Heart left ventricle (tissue), 16 donors: ENCODE measurements at regions not wholly inside any gene's neighbourhood (a gene's known extent, or its start where the extent isn't known, plus 50 kb on each side); places are given as distances from the start of the nearest gene placed in this dataset.

ENCODE experiments used
- ATAC-seq, 4 donors: fragments of 200-7000 bp; cut with Tn5 transposase; one replicate each; pipeline ENCODE4 v1.9.1; 2020 to 2022; ENCODE audit warnings: moderate library complexity in 4 of 4, mild to moderate bottlenecking in 3 of 4, moderate number of reproducible peaks in 1 of 4
- DNase-seq, 5 donors: peaks; one replicate each; pipeline ENCODE4 v3.0.0-alpha.2; 2020
- H3K27ac ChIP-seq, 12 donors: fragments of 200-600 bp; sonication (generic) in 4 of 12; one replicate each; pipeline versions ENCODE4 v1.5.0 to v1.8.0; 2016 to 2022; ENCODE audit warnings: mild to moderate bottlenecking in 2 of 12
- H3K27me3 ChIP-seq, 9 donors: fragments of 200-600 bp; sonication (generic) in 2 of 9; one replicate each; pipeline versions ENCODE4 v1.5.1 to v1.8.0; 2016 to 2022; ENCODE audit warnings: mild to moderate bottlenecking in 3 of 9
- H3K36me3 ChIP-seq, 9 donors: fragments of 200-600 bp; sonication (generic) in 2 of 9; one replicate each; pipeline versions ENCODE4 v1.5.0 to v1.8.0; 2018 to 2022; ENCODE audit warnings: mild to moderate bottlenecking in 2 of 9
- H3K4me1 ChIP-seq, 12 donors: fragments of 200-600 bp; sonication (generic) in 4 of 12; one replicate each; pipeline versions ENCODE4 v1.5.0 to v1.8.0; 2016 to 2022; ENCODE audit warnings: mild to moderate bottlenecking in 3 of 12
- H3K4me3 ChIP-seq, 12 donors: fragments of 200-600 bp; sonication (generic) in 4 of 12; one replicate each; pipeline versions ENCODE4 v1.5.0 to v1.8.0; 2017 to 2022; ENCODE audit warnings: mild to moderate bottlenecking in 9 of 12, moderate library complexity in 4 of 12
- H3K9me3 ChIP-seq, 12 donors: fragments of 200-600 bp; sonication (generic) in 4 of 12; one replicate each; pipeline versions ENCODE4 v1.5.0 to v1.8.0; 2016 to 2022; ENCODE audit warnings: mild to moderate bottlenecking in 1 of 12
- CTCF ChIP-seq, 12 donors: fragments of 200-600 bp; sonication (generic) in 4 of 12; IDR thresholded peaks; one replicate each; pipeline versions ENCODE4 v1.5.0 to v1.8.0; 2018 to 2022; ENCODE audit warnings: antibody characterized with exemption in 12 of 12, mild to moderate bottlenecking in 5 of 12
- POLR2A ChIP-seq, 2 donors: fragments of 450-650 bp; IDR thresholded peaks; one replicate each; pipeline ENCODE4 v1.6.1; 2017; ENCODE audit warnings: antibody characterized with exemption in 2 of 2, mild to moderate bottlenecking in 2 of 2, moderate library complexity in 2 of 2
- WGBS, 4 donors: extraction: QIAGEN DNeasy Blood & Tissue Kit in 2 of 4; methylation state at CpG; one replicate each; pipeline versions ENCODE4 v1.1.5 to v1.1.7; 2013 to 2018; 5-methylcytosine and 5-hydroxymethylcytosine counted together
- intact Hi-C, 10 donors: fragments of 100-400 bp; cut with DNase I; formaldehyde crosslinking; loops; one replicate each; pipeline versions ENCODE4 v1.11.1 to v1.14.2; 2022
- donor health status: ischemic (EF 13 %, LVEDD 7.1; RV severe dilation, severe dysfunction).
- donor health status: healthy with polysubstance abuse.
- donor health status: DM: no; HTN: yes; CAD: no.
- donor health status: DM: no; HTN: no; CAD: no.
- donor health status: ischemic (EF 25% LVEDD 6.9; RV normal size, moderate dysfunction).
- donor health status: ischemic (EF 25% LVEDD 5.7; RV mildly dilated, moderate dysfunction).
- donor health status: healthy.
- donor health status: DM: yes; HTN: yes; CAD: no.
- donor health status: ischemic (EF 35%, LVEDD 5.7; RV mildly dilated, moderate dysfunction).
- donor health status: nonischemic (EF 11% LVEDD 7.7; RV severe dilation, severe dysfunction).
- donor health status: DM: yes; HTN: yes; CAD: no.
- donor health status: PGD.
- donor health status: ischemic (EF 29% LVEDD 5.4; RV normal size, mild dysfunction).
- donor health status: nonischemic (EF 23%, LVEDD 6.1; RV moderate dilation, normal function).

- Histone ChIP-seq H3K4me3 (no peak overlapping the region), H3K27ac (no peak overlapping the region), H3K9me3 (peaks cover 0 to 4% (median 0%) of the 10 kb centered on the region in 12 donors), H3K36me3 (no peaks in the 10 kb centered on the region), H3K27me3 (no peaks in the 10 kb centered on the region), H3K4me1 (no peaks in the 10 kb centered on the region)
- DNase-seq (no peak), ATAC-seq (no peak)
- 86 to 98% (median 89%) methylated on average over 1 of the region's 1 CpG for WGBS, 4 donors
- intact Hi-C loops, result no loop called here
- TF ChIP-seq POLR2A (IDR thresholded peaks at IDR 0.05), result no peak
These were observed 261.2 kb upstream of the ANKRD50 start for GRCh38 chr4:124973716-124974115.

GRCh38 chr4:124970011-124970410 lies 257.5 kb upstream of the ANKRD50 start:
- no peak for TF ChIP-seq CTCF (IDR thresholded peaks at IDR 0.05)
- no peak for TF ChIP-seq POLR2A (IDR thresholded peaks at IDR 0.05)
- H3K4me1 ChIP-seq, result no peaks in the 10 kb centered on the region
- DNase-seq (no peak), ATAC-seq (no peak)
- intact Hi-C loops, result no loop called here
- no peaks in the 10 kb centered on the region for H3K27me3 ChIP-seq
- no peaks in the 10 kb centered on the region for H3K36me3 ChIP-seq
- H3K4me3 ChIP-seq, result no peak overlapping the region
- 94 to 99% (median 96%) methylated on average over 2 of the region's 2 CpGs for WGBS, 4 donors
- H3K9me3 ChIP-seq, result peaks cover 0 to 4% (median 0%) of the 10 kb centered on the region in 12 donors
- H3K27ac ChIP-seq, result no peak overlapping the region

- H3K36me3 ChIP-seq, result no peaks in the 10 kb centered on the region
- 92 to 96% (median 94%) methylated on average over 1 of the region's 1 CpG for WGBS, 4 donors
- H3K27ac ChIP-seq, result no peak overlapping the region
- ATAC-seq (no peak), DNase-seq (no peak)
- TF ChIP-seq CTCF (IDR thresholded peaks at IDR 0.05) (no peak), POLR2A (IDR thresholded peaks at IDR 0.05) (no peak)
- intact Hi-C loops, result no loop called here
- H3K27me3 ChIP-seq, result no peaks in the 10 kb centered on the region
- peaks cover 0 to 20% (median 9%) of the 10 kb centered on the region in 12 donors for H3K9me3 ChIP-seq
- H3K4me3 ChIP-seq, result no peak overlapping the region
- no peaks in the 10 kb centered on the region for H3K4me1 ChIP-seq
These were observed 253.0 kb upstream of the ANKRD50 start for GRCh38 chr4:124965497-124965891.

GRCh38 chr4:124964852-124965496 lies 252.4 kb upstream of the ANKRD50 start:
- Histone ChIP-seq H3K9me3 (peaks cover 0 to 21% (median 9%) of the 10 kb centered on the region in 12 donors), H3K27me3 (no peaks in the 10 kb centered on the region), H3K36me3 (no peaks in the 10 kb centered on the region), H3K27ac (no peak overlapping the region), H3K4me3 (no peak overlapping the region), H3K4me1 (no peaks in the 10 kb centered on the region)
- 71 to 89% (median 83%) methylated on average over 5 of the region's 5 CpGs for whole genome bisulfite sequencing, 4 donors
- TF ChIP-seq CTCF (IDR thresholded peaks at IDR 0.05) (no peak), POLR2A (IDR thresholded peaks at IDR 0.05) (no peak)
- ATAC-seq (no peak), DNase-seq (no peak)
- intact Hi-C loops, result no loop called here

- no peak overlapping the region for H3K27ac ChIP-seq
- H3K4me1 ChIP-seq, result no peaks in the 10 kb centered on the region
- DNase-seq (no peak), ATAC-seq (no peak)
- WGBS, 4 donors, result 89 to 93% (median 91%) methylated on average over 2 of the region's 2 CpGs
- H3K9me3 ChIP-seq, result peaks cover 0 to 21% (median 9%) of the 10 kb centered on the region in 12 donors
- no peak for TF ChIP-seq POLR2A (IDR thresholded peaks at IDR 0.05)
- intact Hi-C loops, result no loop called here
- no peak overlapping the region for H3K4me3 ChIP-seq
- no peaks in the 10 kb centered on the region for H3K27me3 ChIP-seq
- H3K36me3 ChIP-seq, result no peaks in the 10 kb centered on the region
These were observed 251.7 kb upstream of the ANKRD50 start for GRCh38 chr4:124964251-124964650.
